ENCODE measurements at regions not wholly inside any gene's neighbourhood (a gene's known extent, or its start where the extent isn't known, plus 50 kb on each side); places are given as distances from the start of the nearest gene placed in this dataset.

- no peaks in the 10 kb centered on the region for H3K4me1 Mint-ChIP-seq
- H3K9me3 Mint-ChIP-seq: peaks cover 7% of the 10 kb centered on the region
- H3K4me3 Mint-ChIP-seq: no peak overlapping the region
- ATAC-seq: no peak
- no peak overlapping the region for H3K27ac Mint-ChIP-seq
- DNase-seq (ENCODE audit: low spot score in 2 of 2): no peak
- H3K36me3 Mint-ChIP-seq: no peaks in the 10 kb centered on the region
These were observed 235.1 kb upstream of the ADAMTSL1 start for GRCh38 chr9:18238752-18239447.

- no peak overlapping the region for H3K27ac Mint-ChIP-seq
- no peaks in the 10 kb centered on the region for H3K36me3 Mint-ChIP-seq
These were observed 233.7 kb upstream of the ADAMTSL1 start for GRCh38 chr9:18240213-18240612.

GRCh38 chr9:18245911-18246310, 228.0 kb upstream of the ADAMTSL1 start:
- Mint-ChIP-seq H3K36me3 (no peaks in the 10 kb centered on the region), H3K9me3 (peaks cover 7% of the 10 kb centered on the region)
- no peak for ATAC-seq

More at GRCh38 chr9:18240213-18240612, 233.7 kb upstream of the ADAMTSL1 start:
- no peaks in the 10 kb centered on the region for H3K4me1 Mint-ChIP-seq
- no peak for ATAC-seq
- DNase-seq (ENCODE audit: low spot score in 2 of 2): no peak
- peaks cover 7% of the 10 kb centered on the region for H3K9me3 Mint-ChIP-seq
- no peak overlapping the region for H3K4me3 Mint-ChIP-seq

GRCh38 chr9:18250053-18250452, 223.9 kb upstream of the ADAMTSL1 start:
- H3K4me1 Mint-ChIP-seq: no peaks in the 10 kb centered on the region
- H3K9me3 Mint-ChIP-seq: no peaks in the 10 kb centered on the region
- no peak overlapping the region for H3K27ac Mint-ChIP-seq
- DNase-seq (ENCODE audit: low spot score in 2 of 2): no peak
- H3K4me3 Mint-ChIP-seq: no peak overlapping the region
- no peaks in the 10 kb centered on the region for H3K36me3 Mint-ChIP-seq
- no peak for ATAC-seq

More at GRCh38 chr9:18245911-18246310, 228.0 kb upstream of the ADAMTSL1 start:
- no peak overlapping the region for H3K27ac Mint-ChIP-seq
- H3K4me1 Mint-ChIP-seq: no peaks in the 10 kb centered on the region
- no peak for DNase-seq (ENCODE audit: low spot score in 2 of 2)
- H3K4me3 Mint-ChIP-seq: no peak overlapping the region

GRCh38 chr9:18253950-18254349, 220.0 kb upstream of the ADAMTSL1 start:
- Mint-ChIP-seq H3K4me1 (peaks cover 6% of the 10 kb centered on the region), H3K4me3 (no peak overlapping the region), H3K27ac (no peak overlapping the region), H3K9me3 (no peaks in the 10 kb centered on the region), H3K36me3 (no peaks in the 10 kb centered on the region)
- ATAC-seq (no peak), DNase-seq (ENCODE audit: low spot score in 2 of 2) (no peak)

GRCh38 chr9:18255158-18255629, 218.8 kb upstream of the ADAMTSL1 start:
- Mint-ChIP-seq H3K9me3 (no peaks in the 10 kb centered on the region), H3K36me3 (no peaks in the 10 kb centered on the region), H3K27ac (no peak overlapping the region), H3K4me3 (no peak overlapping the region), H3K4me1 (peaks cover 6% of the 10 kb centered on the region)
- peak; percentile 68 for ATAC-seq
- peak; percentile 61 to 70 for DNase-seq (ENCODE audit: low spot score in 2 of 2)

- H3K4me1 Mint-ChIP-seq: peaks cover 6% of the 10 kb centered on the region
- H3K9me3 Mint-ChIP-seq: no peaks in the 10 kb centered on the region
- DNase-seq (ENCODE audit: low spot score in 2 of 2) (no peak), ATAC-seq (no peak)
- no peaks in the 10 kb centered on the region for H3K36me3 Mint-ChIP-seq
- H3K4me3 Mint-ChIP-seq: no peak overlapping the region
- H3K27ac Mint-ChIP-seq: no peak overlapping the region
These were observed 218.2 kb upstream of the ADAMTSL1 start for GRCh38 chr9:18255747-18256146.

GRCh38 chr9:18256568-18256967, 217.4 kb upstream of the ADAMTSL1 start:
- H3K36me3 Mint-ChIP-seq: no peaks in the 10 kb centered on the region
- DNase-seq (ENCODE audit: low spot score in 2 of 2) (no peak), ATAC-seq (no peak)
- peaks cover 6% of the 10 kb centered on the region for H3K4me1 Mint-ChIP-seq
- H3K9me3 Mint-ChIP-seq: no peaks in the 10 kb centered on the region
- H3K4me3 Mint-ChIP-seq: no peak overlapping the region
- no peak overlapping the region for H3K27ac Mint-ChIP-seq

- Mint-ChIP-seq H3K9me3 (no peaks in the 10 kb centered on the region), H3K4me1 (peaks cover 6% of the 10 kb centered on the region), H3K27ac (no peak overlapping the region), H3K4me3 (no peak overlapping the region), H3K36me3 (no peaks in the 10 kb centered on the region)
- no peak for DNase-seq (ENCODE audit: low spot score in 2 of 2)
- no peak for ATAC-seq
These were observed 213.4 kb upstream of the ADAMTSL1 start for GRCh38 chr9:18260521-18260920.

GRCh38 chr9:18261181-18261580, 212.8 kb upstream of the ADAMTSL1 start:
- Mint-ChIP-seq H3K4me3 (no peak overlapping the region), H3K36me3 (no peaks in the 10 kb centered on the region), H3K27ac (no peak overlapping the region), H3K4me1 (no peaks in the 10 kb centered on the region), H3K9me3 (no peaks in the 10 kb centered on the region)
- DNase-seq (ENCODE audit: low spot score in 2 of 2): no peak
- no peak for ATAC-seq

GRCh38 chr9:18263377-18263776, 210.6 kb upstream of the ADAMTSL1 start:
- H3K9me3 Mint-ChIP-seq: no peaks in the 10 kb centered on the region
- no peak for ATAC-seq

GRCh38 chr9:18268381-18268780, 205.6 kb upstream of the ADAMTSL1 start:
- Mint-ChIP-seq H3K27ac (no peak overlapping the region), H3K36me3 (no peaks in the 10 kb centered on the region), H3K9me3 (peaks cover 7% of the 10 kb centered on the region), H3K4me3 (no peak overlapping the region), H3K4me1 (no peaks in the 10 kb centered on the region)
- ATAC-seq: no peak
- no peak for DNase-seq (ENCODE audit: low spot score in 2 of 2)

More at GRCh38 chr9:18263377-18263776, 210.6 kb upstream of the ADAMTSL1 start:
- no peak for DNase-seq (ENCODE audit: low spot score in 2 of 2)
- H3K36me3 Mint-ChIP-seq: no peaks in the 10 kb centered on the region
- H3K27ac Mint-ChIP-seq: no peak overlapping the region
- H3K4me3 Mint-ChIP-seq: no peak overlapping the region
- H3K4me1 Mint-ChIP-seq: no peaks in the 10 kb centered on the region

- Mint-ChIP-seq H3K4me1 (no peaks in the 10 kb centered on the region), H3K36me3 (no peaks in the 10 kb centered on the region), H3K27ac (no peak overlapping the region), H3K4me3 (no peak overlapping the region), H3K9me3 (peaks cover 11% of the 10 kb centered on the region)
- no peak for ATAC-seq
- no peak for DNase-seq (ENCODE audit: low spot score in 2 of 2)
These were observed 204.4 kb upstream of the ADAMTSL1 start for GRCh38 chr9:18269561-18269960.

- Mint-ChIP-seq H3K27ac (no peak overlapping the region), H3K9me3 (peaks cover 21% of the 10 kb centered on the region), H3K4me3 (no peak overlapping the region), H3K4me1 (no peaks in the 10 kb centered on the region), H3K36me3 (no peaks in the 10 kb centered on the region)
- DNase-seq (ENCODE audit: low spot score in 2 of 2) (no peak), ATAC-seq (no peak)
These were observed 199.3 kb upstream of the ADAMTSL1 start for GRCh38 chr9:18274693-18275092.

- ATAC-seq: no peak
- Mint-ChIP-seq H3K27ac (no peak overlapping the region), H3K9me3 (peaks cover 21% of the 10 kb centered on the region), H3K36me3 (no peaks in the 10 kb centered on the region), H3K4me3 (no peak overlapping the region), H3K4me1 (no peaks in the 10 kb centered on the region)
- DNase-seq (ENCODE audit: low spot score in 2 of 2): no peak
These were observed 198.5 kb upstream of the ADAMTSL1 start for GRCh38 chr9:18275313-18275990.

- Mint-ChIP-seq H3K4me1 (no peaks in the 10 kb centered on the region), H3K4me3 (no peak overlapping the region), H3K9me3 (peaks cover 12% of the 10 kb centered on the region), H3K36me3 (no peaks in the 10 kb centered on the region), H3K27ac (no peak overlapping the region)
- no peak for DNase-seq (ENCODE audit: low spot score in 2 of 2)
- no peak for ATAC-seq
These were observed 192.7 kb upstream of the ADAMTSL1 start for GRCh38 chr9:18281291-18281690.

Data from stimulated activated effector memory CD8-positive, alpha-beta T cell treated with anti-CD3 and anti-CD28 coated beads, Interleukin-12 subunit alpha, Interleukin-12 subunit beta, amount 100 ng/mL, for 72 hours (primary cell).